ENCODE measurements at regions not wholly inside any gene's neighbourhood (a gene's known extent, or its start where the extent isn't known, plus 50 kb on each side); places are given as distances from the start of the nearest gene placed in this dataset.

DNA sequence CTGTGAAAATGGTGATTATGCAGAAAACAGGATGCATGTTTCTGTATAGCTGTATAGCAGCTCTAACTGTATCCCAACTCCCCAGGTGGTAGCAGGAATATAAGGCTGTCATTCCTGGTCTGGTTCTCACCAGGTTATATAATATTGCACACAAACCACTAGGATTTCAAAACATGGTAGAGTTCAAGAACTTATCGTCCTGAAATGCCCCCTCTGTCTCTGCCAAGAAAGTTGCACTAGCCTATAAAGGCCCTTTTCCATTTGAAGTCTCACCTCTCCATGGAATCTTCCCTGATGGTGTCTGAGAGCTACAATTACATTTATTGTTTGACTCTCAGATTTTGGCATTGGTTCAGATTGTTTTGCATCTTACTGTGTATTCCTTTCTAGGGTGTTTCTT lies 184.9 kb upstream of the FAM78B start:
- no peak overlapping the region for H3K4me3 ChIP-seq (ENCODE audit: low read length)
- no peak for DNase-seq (ENCODE audit: low read depth)
- TF ChIP-seq, protein P1, sequence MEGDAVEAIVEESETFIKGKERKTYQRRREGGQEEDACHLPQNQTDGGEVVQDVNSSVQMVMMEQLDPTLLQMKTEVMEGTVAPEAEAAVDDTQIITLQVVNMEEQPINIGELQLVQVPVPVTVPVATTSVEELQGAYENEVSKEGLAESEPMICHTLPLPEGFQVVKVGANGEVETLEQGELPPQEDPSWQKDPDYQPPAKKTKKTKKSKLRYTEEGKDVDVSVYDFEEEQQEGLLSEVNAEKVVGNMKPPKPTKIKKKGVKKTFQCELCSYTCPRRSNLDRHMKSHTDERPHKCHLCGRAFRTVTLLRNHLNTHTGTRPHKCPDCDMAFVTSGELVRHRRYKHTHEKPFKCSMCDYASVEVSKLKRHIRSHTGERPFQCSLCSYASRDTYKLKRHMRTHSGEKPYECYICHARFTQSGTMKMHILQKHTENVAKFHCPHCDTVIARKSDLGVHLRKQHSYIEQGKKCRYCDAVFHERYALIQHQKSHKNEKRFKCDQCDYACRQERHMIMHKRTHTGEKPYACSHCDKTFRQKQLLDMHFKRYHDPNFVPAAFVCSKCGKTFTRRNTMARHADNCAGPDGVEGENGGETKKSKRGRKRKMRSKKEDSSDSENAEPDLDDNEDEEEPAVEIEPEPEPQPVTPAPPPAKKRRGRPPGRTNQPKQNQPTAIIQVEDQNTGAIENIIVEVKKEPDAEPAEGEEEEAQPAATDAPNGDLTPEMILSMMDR (IDR thresholded peaks at IDR 0.05; ENCODE audit: insufficient read depth, low read depth, low read length, missing control alignments) = no peak

DNA sequence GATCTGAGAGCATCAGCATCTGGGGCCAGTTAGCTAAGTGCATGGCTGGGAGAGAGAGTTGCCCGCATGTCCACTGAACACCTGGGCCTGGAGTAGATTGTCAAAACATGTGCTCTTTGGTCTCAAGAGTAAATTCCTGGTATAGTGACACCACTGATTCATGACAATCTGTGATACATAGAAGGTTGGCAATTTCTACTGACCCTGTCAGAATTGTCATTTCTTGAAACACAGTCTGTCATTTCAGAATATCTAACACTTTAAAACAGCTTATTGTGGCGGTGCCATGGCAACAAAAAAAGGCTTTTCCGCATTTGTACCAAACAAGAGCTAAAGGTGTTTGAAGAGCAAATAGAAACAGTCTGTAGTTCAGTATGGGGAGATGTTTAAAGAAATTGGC lies 186.4 kb upstream of the FAM78B start:
- TF ChIP-seq, protein P1 (IDR thresholded peaks at IDR 0.05; ENCODE audit: insufficient read depth, low read depth, low read length, missing control alignments) = no peak
- no peak overlapping the region for H3K4me3 ChIP-seq (ENCODE audit: low read length)
- DNase-seq (ENCODE audit: low read depth) = no peak

DNA sequence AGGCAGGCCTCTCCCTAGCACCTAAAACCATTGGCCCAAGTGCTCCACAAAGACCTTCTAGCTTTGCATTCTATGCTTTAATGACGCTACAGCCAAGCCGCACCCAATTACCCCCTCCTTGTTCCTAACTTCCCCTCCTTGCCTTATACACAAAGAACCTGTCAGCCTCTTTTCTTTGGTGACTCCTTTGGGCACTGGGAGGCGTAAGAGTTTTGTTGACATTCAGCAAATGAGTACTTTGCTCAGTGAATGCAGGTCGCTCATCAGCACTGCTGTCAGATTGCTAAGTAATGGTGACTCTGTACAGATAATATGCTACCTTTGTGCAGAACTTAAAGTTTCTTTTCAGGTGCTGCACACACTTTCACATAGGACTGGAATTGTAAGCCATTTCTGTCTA lies 187.6 kb upstream of the FAM78B start:
- no peak overlapping the region for H3K4me3 ChIP-seq (ENCODE audit: low read length)
- TF ChIP-seq, protein P1 (IDR thresholded peaks at IDR 0.05; ENCODE audit: insufficient read depth, low read depth, low read length, missing control alignments) = no peak
- no peak for DNase-seq (ENCODE audit: low read depth)

DNA sequence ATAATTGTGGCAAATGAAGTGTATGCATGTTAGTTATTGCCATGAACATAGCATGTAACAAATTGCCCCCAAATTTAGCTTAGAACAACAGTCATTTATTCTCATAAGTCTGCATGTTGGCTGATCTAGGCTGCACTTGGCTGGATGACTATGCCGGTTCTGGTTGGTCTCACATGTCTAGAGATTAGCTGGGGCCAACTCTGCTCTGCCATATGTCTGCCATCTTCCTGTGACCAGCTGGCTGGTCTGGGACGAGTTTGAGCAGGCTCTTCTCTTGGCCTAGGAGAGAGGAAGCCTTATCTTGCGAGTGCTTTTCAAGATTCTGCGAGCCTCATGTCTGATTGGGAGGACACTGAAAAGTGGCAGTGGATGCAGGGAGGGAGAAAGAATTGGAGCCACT lies 198.3 kb upstream of the FAM78B start:
- no peak overlapping the region for H3K4me3 ChIP-seq (ENCODE audit: low read length)
- TF ChIP-seq, protein P1 (IDR thresholded peaks at IDR 0.05; ENCODE audit: insufficient read depth, low read depth, low read length, missing control alignments) = no peak
- DNase-seq (ENCODE audit: low read depth) = no peak

DNA sequence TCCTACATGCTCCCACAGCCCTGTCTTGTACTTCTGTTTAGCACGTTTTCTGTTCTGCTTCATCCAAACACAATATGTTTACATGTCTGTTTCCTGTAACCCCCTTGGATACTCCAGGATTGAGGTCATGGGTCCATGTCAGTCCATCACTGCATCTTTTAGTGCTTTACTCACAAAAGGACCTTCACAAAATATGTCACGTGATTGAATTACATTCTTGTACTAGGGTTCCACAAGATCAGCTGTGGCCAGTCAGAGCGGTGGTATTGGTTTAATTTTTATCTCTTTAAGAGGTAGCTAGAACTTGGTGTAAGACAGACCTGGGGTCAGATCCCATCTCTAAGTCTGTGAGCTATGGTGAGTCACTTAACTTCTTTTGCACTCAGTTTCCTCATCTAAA lies 201.2 kb upstream of the FAM78B start:
- H3K4me3 ChIP-seq (ENCODE audit: low read length) = no peak overlapping the region
- TF ChIP-seq, protein P1 (IDR thresholded peaks at IDR 0.05; ENCODE audit: insufficient read depth, low read depth, low read length, missing control alignments) = no peak
- no peak for DNase-seq (ENCODE audit: low read depth)

DNA sequence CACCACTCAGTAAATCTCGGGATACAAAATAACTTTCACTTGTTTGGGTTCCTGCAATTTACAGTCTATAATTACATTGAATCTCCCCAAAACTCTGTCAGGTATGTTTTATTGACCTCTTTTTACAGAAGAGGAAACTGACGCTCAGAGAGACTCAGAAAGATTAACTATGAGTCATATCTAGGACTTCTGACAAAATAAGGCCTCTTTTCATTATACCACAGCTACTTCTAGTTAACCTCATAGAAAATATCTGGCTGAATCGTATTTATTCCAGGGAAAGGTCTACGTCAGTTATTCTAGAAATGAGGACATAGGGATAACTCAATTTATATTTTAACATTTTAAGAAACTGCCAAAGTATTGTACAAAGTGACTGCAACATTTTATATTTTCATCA lies 211.1 kb upstream of the FAM78B start:
- TF ChIP-seq, protein P1 (IDR thresholded peaks at IDR 0.05; ENCODE audit: insufficient read depth, low read depth, low read length, missing control alignments) = no peak
- DNase-seq (ENCODE audit: low read depth) = no peak
- no peak overlapping the region for H3K4me3 ChIP-seq (ENCODE audit: low read length)

DNA sequence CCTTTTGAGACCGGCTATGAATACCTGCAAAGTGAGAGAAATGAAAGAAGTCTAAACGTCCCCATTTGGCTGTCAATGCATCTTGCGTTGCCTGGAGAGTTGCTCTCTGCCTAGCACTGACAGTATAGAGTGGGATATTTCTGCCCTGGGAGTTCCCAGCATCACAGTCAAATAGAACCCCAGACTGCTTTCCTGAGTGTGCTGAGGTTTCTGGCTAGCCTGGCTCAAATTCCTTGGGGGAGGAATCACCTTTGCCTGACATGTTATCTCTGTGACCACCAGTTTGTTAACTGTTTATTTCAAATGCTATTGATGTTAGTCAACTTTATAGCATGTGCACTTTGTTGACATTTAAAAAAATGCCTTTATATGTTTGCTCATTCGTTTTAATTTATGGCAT lies 212.0 kb upstream of the FAM78B start:
- TF ChIP-seq, protein P1 (IDR thresholded peaks at IDR 0.05; ENCODE audit: insufficient read depth, low read depth, low read length, missing control alignments) = no peak
- H3K4me3 ChIP-seq (ENCODE audit: low read length) = no peak overlapping the region
- no peak for DNase-seq (ENCODE audit: low read depth)

All from epithelial cell of esophagus (primary cell).